Left cardiac atrium (tissue), 4 donors: ENCODE measurements at regions not wholly inside any gene's neighbourhood (a gene's known extent, or its start where the extent isn't known, plus 50 kb on each side); places are given as distances from the start of the nearest gene placed in this dataset.
A peak's percentile ranks its signal among the peaks of the same experiment; 100 is the strongest.

ENCODE experiments used
- ATAC-seq, 2 donors: fragments of 200-7000 bp; cut with Tn5 transposase; one replicate each; pipeline ENCODE4 v1.9.1; 2020; ENCODE audit warnings: mild to moderate bottlenecking in 2 of 2, moderate library complexity in 2 of 2
- DNase-seq: peaks from one replicate; pipeline ENCODE4 v3.0.0-alpha.2; 2020
- intact Hi-C, 2 donors: fragments of 100-400 bp; cut with DNase I; formaldehyde crosslinking; loops; one replicate each; pipeline versions ENCODE4 v1.14.1 to v1.15.1; 2022 to 2023
- donor health status: DM: no; HTN: yes; CAD: no.
- donor health status: DM: no; HTN: yes; CAD: no; lungs with severe emphysema.
- donor health status: DM: yes; HTN: yes; CAD: no.
- donor health status: Dilated cardiomyopathy.

- intact Hi-C loops, result no loop called here
- DNase-seq (no peak), ATAC-seq (no peak)
Measured at GRCh38 chr5:15447209-15447608, 52.8 kb upstream of the FBXL7 start.

GRCh38 chr5:15446552-15446951 is 53.4 kb upstream of the FBXL7 start:
- intact Hi-C loops, result no loop called here
- no peak for DNase-seq

DNA sequence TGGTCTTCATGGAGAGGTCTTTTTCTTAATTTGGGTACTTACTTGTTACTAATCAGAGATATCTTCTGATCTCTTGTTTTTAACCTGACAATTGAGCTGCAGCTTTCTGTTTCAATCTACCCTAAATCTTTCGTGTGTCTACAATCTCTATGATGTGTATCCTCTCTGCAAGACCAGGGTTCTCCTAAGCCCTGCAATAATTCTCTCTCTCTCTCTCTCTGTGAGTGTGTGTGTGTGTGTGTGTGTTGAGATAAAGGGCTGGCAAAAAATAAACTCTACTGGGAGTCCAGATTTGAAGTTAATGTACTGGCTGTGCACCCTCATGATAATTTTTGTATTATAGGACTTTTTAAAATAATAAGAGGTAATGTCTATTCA is 57.8 kb upstream of the FBXL7 start:
- no peak for DNase-seq
- intact Hi-C loops, result no loop called here
- ATAC-seq, result no peak

More at GRCh38 chr5:15446552-15446951, 53.4 kb upstream of the FBXL7 start:
- ATAC-seq, result no peak

DNA sequence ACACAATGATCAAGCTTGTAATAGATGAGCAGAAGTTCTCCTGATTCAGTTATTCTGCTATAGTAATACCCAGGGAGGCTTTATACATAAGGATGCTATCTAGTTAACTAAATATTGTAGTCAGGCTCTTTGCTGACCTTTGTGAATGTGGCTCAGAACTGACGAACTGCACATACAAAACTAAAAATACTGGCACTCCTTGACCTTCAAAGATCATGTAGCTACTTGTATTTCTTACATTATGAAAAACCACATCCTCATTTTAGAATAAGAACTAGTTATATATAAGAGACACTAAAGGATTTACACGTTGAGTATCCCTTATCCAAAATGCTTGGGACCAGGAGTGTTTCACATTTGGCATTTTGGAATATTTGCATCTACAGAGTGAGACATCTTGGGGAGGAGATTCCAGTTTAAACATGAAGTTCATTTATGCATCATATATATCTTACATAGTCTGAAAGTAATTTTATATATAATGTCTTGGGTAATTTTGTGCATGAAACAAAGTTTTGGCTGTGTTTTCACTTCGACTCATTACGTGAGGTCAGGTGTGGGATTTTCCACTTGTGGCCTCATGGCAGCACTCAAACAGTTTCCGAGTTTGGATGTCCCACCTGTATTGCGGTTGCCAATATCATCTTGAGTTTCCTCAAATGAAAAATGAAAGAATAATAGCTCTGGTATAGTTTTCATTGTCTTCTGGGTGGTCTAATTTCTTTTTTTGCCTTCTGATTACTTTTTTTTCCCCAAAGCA is 58.4 kb upstream of the FBXL7 start:
- intact Hi-C loops, result no loop called here
- no peak for ATAC-seq
- no peak for DNase-seq

DNA sequence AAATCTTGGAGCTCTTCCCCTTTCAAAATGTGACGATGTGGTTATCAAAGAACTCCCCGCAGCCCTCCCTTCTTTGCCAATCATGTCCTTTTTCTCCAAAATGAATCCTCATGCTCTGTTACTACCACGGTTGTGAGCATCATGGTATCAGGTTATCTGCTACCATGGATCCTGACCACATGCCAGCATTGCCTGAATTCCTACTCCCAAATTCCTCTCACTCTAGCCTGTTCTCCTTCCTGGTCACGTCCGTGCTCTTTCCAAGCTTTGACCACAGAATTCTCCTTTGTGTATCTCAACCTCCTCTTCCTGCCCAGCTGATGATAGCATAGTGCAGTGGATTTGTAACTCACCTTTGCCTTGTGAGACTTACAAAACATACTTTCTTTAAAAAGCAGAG is 59.5 kb upstream of the FBXL7 start:
- intact Hi-C loops, result no loop called here
- no peak for DNase-seq

GRCh38 chr5:15439801-15440200 is 60.2 kb upstream of the FBXL7 start:
- intact Hi-C loops, result no loop called here
- no peak for DNase-seq

More for the DNA sequence above, 59.5 kb upstream of the FBXL7 start:
- peak in 1 of 2 donors; percentile 47 for ATAC-seq

GRCh38 chr5:15433709-15434108 is 66.3 kb upstream of the FBXL7 start:
- intact Hi-C loops, result no loop called here
- no peak for ATAC-seq
- no peak for DNase-seq

More at GRCh38 chr5:15439801-15440200, 60.2 kb upstream of the FBXL7 start:
- ATAC-seq, result no peak

DNA sequence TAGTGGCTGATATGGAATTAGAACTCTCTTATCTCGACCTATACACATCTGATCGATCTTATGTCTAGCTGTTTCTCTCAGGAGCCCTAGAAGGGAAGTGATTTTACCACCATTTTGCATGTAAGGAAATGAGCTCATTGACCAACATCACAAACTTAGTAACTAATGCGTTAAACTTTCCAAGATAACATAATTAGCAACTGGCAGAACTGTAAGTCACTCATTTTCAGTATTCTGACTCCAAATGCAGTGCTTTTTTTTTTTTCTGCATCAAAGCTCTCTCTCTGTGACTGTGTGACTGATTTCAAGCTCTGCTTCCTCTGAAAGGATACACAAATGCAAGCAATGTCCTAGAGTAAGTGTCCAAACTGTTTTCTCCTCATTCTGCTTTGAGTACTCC is 68.1 kb upstream of the FBXL7 start:
- intact Hi-C loops, result no loop called here
- DNase-seq, result no peak

DNA sequence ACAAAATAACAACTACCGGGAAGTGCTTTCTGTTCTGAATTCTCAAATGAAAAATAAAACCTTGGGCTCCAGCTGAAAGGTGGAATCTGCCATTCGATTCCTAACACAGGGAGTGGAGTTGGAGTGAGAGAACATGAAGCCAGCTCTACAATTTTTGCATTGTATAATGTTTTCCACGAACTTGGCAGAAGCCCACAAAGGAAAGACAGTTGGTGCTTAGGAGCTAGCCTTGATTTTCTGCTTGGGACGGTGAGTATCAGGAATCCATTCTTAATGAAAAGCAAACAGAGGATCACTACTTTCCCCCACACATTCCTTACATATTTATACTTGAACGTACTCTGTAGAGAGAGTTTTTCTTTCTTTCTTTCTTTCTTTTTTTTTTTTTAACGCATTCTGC is 74.2 kb upstream of the FBXL7 start:
- intact Hi-C loops, result no loop called here

More for the DNA sequence above, 68.1 kb upstream of the FBXL7 start:
- no peak for ATAC-seq

DNA sequence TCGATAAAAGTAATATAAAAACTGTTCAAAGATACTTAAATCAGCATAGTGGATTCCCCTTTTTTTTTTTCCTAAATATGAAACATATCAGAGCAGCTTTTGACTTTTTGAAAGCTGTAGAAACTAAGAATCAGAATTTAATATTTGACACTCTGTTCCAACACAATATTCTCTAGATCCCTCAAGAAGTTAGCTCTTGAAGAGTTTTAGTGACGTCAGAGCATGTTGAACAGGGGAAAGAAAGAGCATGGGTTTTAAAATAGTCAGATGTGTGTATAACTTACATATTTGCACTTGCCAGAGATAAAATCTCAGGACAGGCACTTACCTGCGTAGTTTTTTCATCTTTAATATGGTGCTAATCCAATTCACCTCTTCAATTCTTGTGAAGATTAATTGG is 75.2 kb upstream of the FBXL7 start:
- intact Hi-C loops, result no loop called here
- ATAC-seq, result no peak
- no peak for DNase-seq

More for the DNA sequence above, 74.2 kb upstream of the FBXL7 start:
- DNase-seq (no peak), ATAC-seq (no peak)

DNA sequence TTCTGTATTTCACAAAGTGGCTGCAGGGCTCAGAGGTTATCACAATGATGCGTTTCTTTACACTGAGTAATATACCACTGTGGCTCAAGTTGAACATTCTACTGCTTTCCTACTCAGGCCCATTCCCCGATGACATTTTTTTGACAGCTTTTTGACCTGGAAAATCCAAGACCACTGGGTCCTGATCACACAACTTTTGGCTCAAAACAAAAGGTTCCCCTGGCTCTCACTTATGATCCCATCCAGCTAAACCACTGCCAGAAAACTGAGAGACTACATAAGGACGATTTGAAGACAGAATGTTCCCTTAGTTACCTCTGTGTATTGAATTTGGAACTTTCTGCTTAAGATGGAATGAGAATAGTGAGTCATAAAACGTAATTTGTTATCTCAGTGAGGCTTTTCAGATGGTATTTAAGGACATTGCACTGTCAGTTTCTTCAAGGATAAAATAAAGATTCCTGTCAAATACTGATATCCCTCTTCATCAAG is 78.0 kb upstream of the FBXL7 start:
- DNase-seq, result no peak
- peak; percentile 34 to 81 for ATAC-seq
- intact Hi-C loops, result no loop called here

- no peak for DNase-seq
- intact Hi-C loops, result no loop called here
- ATAC-seq, result no peak
Measured at GRCh38 chr5:15421381-15421780, 78.6 kb upstream of the FBXL7 start.

DNA sequence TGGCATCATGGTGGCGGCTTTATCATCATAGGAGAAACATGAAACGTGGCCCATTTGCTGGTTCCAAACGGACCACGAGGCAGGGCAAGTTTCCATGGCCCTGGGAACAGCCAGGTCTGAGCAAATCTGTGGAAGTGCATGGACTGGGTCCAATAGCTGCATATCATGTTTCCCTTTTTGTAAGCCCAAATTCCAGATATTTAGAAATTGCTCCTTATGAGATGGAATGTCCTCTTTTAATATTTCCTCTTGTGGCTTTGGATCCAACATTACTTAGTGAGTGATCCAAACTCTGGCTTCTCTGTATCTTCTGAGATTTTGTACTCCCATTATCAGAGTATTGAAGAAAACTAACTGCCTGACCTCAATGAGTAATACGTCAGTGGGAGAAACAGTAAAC is 79.8 kb upstream of the FBXL7 start:
- peak; percentile 20 to 38 for ATAC-seq
- DNase-seq, result peak; percentile 49
- intact Hi-C loops, result no loop called here

GRCh38 chr5:15417156-15417555 is 82.8 kb upstream of the FBXL7 start:
- no peak for ATAC-seq
- intact Hi-C loops, result no loop called here
- no peak for DNase-seq

DNA sequence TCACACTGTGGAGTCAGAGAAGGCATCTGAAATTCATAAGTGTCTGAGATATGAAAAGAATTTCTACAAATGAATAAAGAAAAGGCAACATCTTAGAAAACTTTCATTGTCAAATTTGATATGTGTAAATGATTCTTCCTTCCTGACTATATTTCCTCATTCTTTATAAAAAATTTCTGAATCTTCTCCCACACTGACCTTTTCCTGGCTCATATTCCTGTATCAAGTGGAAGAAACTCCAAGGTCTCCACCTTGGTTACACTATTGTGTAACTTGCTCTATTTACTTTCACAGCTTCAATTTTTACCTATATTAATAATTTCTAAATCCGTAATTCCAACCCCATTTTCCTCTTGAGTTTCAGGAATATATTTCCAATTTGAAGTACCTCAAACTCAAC is 93.5 kb upstream of the FBXL7 start:
- intact Hi-C loops, result no loop called here
- no peak for DNase-seq
- ATAC-seq, result peak in 1 of 2 donors; percentile 57

DNA sequence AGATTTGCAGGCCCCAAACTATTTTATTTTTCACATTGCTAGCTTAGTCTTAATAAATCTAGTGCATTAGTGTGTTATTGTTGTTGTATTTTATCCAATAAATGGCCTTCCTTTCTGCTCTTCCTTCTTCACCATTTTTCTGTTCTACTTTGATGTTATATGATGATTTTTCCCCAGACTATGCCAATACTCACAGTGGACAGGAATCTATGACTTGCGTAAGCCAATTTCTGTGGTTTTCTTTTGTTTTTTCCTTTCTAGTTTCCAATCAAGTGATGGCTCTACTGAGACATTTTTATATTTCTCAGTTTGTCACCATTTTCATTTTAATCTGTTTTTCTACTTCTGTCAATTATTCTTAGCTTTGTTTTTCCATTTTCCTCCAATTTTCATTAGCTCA is 106.8 kb upstream of the FBXL7 start:
- no peak for ATAC-seq
- intact Hi-C loops, result no loop called here
- DNase-seq, result no peak

GRCh38 chr5:15391704-15392397 is 108.1 kb upstream of the FBXL7 start:
- DNase-seq, result no peak
- intact Hi-C loops, result no loop called here
- peak in 1 of 2 donors; percentile 34 for ATAC-seq

DNA sequence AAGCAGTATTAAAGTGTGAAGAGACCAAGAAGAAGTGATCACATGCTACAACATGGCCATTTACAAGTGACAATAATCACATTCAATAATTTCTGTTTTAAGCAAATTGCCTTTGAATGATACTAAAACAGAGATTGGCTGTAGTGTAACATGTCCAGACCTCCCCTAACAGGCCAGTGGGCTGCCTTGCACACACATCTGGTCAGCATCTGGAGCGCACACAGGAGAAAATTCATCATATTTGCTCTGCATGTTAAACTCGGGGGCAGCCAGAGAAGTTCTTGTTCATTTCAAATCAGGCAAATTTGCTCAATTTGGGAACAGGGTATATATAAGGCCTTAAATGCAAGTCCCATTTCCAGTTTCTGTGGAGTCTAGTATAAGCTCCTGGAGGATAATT is 111.1 kb upstream of the FBXL7 start:
- ATAC-seq (no peak), DNase-seq (no peak)
- intact Hi-C loops, result no loop called here

DNA sequence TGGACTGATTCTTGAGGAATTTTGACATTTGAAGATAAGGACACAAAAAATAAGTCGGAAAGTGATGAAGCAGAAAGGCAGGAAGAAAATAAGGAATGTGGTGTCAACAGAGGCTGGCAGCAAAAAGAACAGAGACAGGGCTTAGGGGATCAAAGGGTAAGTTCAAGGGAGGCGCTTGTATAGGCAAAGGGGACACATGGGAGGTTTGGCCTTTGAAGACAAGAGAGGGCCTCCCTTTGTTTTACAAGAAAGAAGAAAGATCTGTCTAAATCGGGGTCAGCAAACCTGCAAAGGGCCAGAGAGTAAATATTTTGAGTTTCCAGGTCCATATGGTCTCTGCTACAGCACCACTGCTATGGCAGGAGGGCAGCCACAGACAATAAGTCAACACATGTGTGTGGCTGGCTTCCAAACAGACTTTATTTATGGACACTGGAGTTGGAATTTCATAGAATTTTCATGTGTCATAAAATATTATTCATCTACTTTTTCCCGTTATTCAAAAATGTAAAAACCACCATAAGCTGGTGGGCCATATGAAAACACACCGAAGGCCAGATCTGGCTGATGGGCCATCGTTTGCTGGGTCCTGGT is 112.0 kb upstream of the FBXL7 start:
- DNase-seq (no peak), ATAC-seq (no peak)
- intact Hi-C loops, result no loop called here

- ATAC-seq, result no peak
- intact Hi-C loops, result no loop called here
Measured at GRCh38 chr5:15386122-15386521, 113.9 kb upstream of the FBXL7 start.

More at GRCh38 chr5:15386122-15386521, 113.9 kb upstream of the FBXL7 start:
- no peak for DNase-seq
